ENCODE measurements at regions not wholly inside any gene's neighbourhood (a gene's known extent, or its start where the extent isn't known, plus 50 kb on each side); places are given as distances from the start of the nearest gene placed in this dataset.
"Not testable (repeated sequence)": the region's sequence is repeated elsewhere in the genome, so short reads cannot be mapped to it uniquely, and the experiment has no call there.

- Histone ChIP-seq H3K27me3 (ENCODE audit: control insufficient read depth, insufficient read depth, low read length) (no peaks in the 10 kb centered on the region), H3K9me3 (ENCODE audit: control insufficient read depth in 2 of 2, low read length in 2 of 2) (no peaks in the 10 kb centered on the region), H3K36me3 (ENCODE audit: control insufficient read depth, insufficient read depth, low read length) (no peaks in the 10 kb centered on the region), H3K4me1 (ENCODE audit: control insufficient read depth, insufficient read depth, low read length, poor library complexity, severe bottlenecking) (no peaks in the 10 kb centered on the region), H3K27ac (ENCODE audit: insufficient read depth, low read length, poor library complexity, severe bottlenecking) (no peak overlapping the region), H3K4me3 (ENCODE audit: low read depth, low read length) (no peak overlapping the region)
- Mint-ChIP-seq H3K4me1 (no peaks in the 10 kb centered on the region), H3K27ac (no peak overlapping the region), H3K27me3 (no peaks in the 10 kb centered on the region), H3K36me3 (no peaks in the 10 kb centered on the region), H3K4me3 (no peak overlapping the region), H3K9me3 (peaks cover 0 to 4% (median 1%) of the 10 kb centered on the region in 7 donors)
- ATAC-seq (ENCODE audit: low read depth in 2 of 2) = no peak
- DNase-seq = no peak
Observed at GRCh38 chrX:114272096-114272686, 311.7 kb upstream of the HTR2C start.

GRCh38 chrX:114270371-114270770, 313.5 kb upstream of the HTR2C start:
- H3K4me1 Mint-ChIP-seq; H3K36me3 Mint-ChIP-seq; H3K27me3 Mint-ChIP-seq; H3K27ac ChIP-seq (ENCODE audit: insufficient read depth, low read length, poor library complexity, severe bottlenecking); H3K4me1 ChIP-seq (ENCODE audit: control insufficient read depth, insufficient read depth, low read length, poor library complexity, severe bottlenecking); H3K4me3 ChIP-seq (ENCODE audit: low read depth, low read length); ATAC-seq (ENCODE audit: low read depth in 2 of 2); H3K27ac Mint-ChIP-seq; H3K9me3 ChIP-seq (ENCODE audit: control insufficient read depth in 2 of 2, low read length in 2 of 2); H3K27me3 ChIP-seq (ENCODE audit: control insufficient read depth, insufficient read depth, low read length); H3K36me3 ChIP-seq (ENCODE audit: control insufficient read depth, insufficient read depth, low read length); DNase-seq; H3K4me3 Mint-ChIP-seq; H3K9me3 Mint-ChIP-seq: not testable (repeated sequence)

- no peaks in the 10 kb centered on the region for H3K36me3 Mint-ChIP-seq
- Histone ChIP-seq H3K27ac (ENCODE audit: insufficient read depth, low read length, poor library complexity, severe bottlenecking) (no peak overlapping the region), H3K36me3 (ENCODE audit: control insufficient read depth, insufficient read depth, low read length) (no peaks in the 10 kb centered on the region), H3K4me3 (ENCODE audit: low read depth, low read length) (no peak overlapping the region), H3K27me3 (ENCODE audit: control insufficient read depth, insufficient read depth, low read length) (no peaks in the 10 kb centered on the region), H3K9me3 (ENCODE audit: control insufficient read depth in 2 of 2, low read length in 2 of 2) (no peaks in the 10 kb centered on the region), H3K4me1 (ENCODE audit: control insufficient read depth, insufficient read depth, low read length, poor library complexity, severe bottlenecking) (no peaks in the 10 kb centered on the region)
- H3K4me1 Mint-ChIP-seq = no peaks in the 10 kb centered on the region
- no peak overlapping the region for H3K4me3 Mint-ChIP-seq
- DNase-seq = no peak
- ATAC-seq (ENCODE audit: low read depth in 2 of 2) = no peak
- peaks cover 0 to 3% (median 0%) of the 10 kb centered on the region in 7 donors for H3K9me3 Mint-ChIP-seq
- no peak overlapping the region for H3K27ac Mint-ChIP-seq
- no peaks in the 10 kb centered on the region for H3K27me3 Mint-ChIP-seq
Observed at GRCh38 chrX:114268643-114269042, 315.2 kb upstream of the HTR2C start.

- Mint-ChIP-seq H3K36me3 (no peaks in the 10 kb centered on the region), H3K4me1 (no peaks in the 10 kb centered on the region), H3K4me3 (no peak overlapping the region), H3K9me3 (peaks cover 0 to 3% (median 0%) of the 10 kb centered on the region in 7 donors), H3K27ac (no peak overlapping the region), H3K27me3 (no peaks in the 10 kb centered on the region)
- DNase-seq (no peak), ATAC-seq (ENCODE audit: low read depth in 2 of 2) (no peak)
- H3K36me3 ChIP-seq (ENCODE audit: control insufficient read depth, insufficient read depth, low read length) = no peaks in the 10 kb centered on the region
- H3K4me1 ChIP-seq (ENCODE audit: control insufficient read depth, insufficient read depth, low read length, poor library complexity, severe bottlenecking) = no peaks in the 10 kb centered on the region
- H3K27me3 ChIP-seq (ENCODE audit: control insufficient read depth, insufficient read depth, low read length) = no peaks in the 10 kb centered on the region
- no peak overlapping the region for H3K4me3 ChIP-seq (ENCODE audit: low read depth, low read length)
- H3K9me3 ChIP-seq (ENCODE audit: control insufficient read depth in 2 of 2, low read length in 2 of 2) = no peaks in the 10 kb centered on the region
- H3K27ac ChIP-seq (ENCODE audit: insufficient read depth, low read length, poor library complexity, severe bottlenecking) = no peak overlapping the region
Observed at GRCh38 chrX:114267142-114267541, 316.7 kb upstream of the HTR2C start.

GRCh38 chrX:114252186-114252585, 331.7 kb upstream of the HTR2C start:
- no peaks in the 10 kb centered on the region for H3K4me1 ChIP-seq (ENCODE audit: control insufficient read depth, insufficient read depth, low read length, poor library complexity, severe bottlenecking)

GRCh38 chrX:114251575-114251974, 332.3 kb upstream of the HTR2C start:
- Mint-ChIP-seq H3K4me1 (no peaks in the 10 kb centered on the region), H3K9me3 (peaks cover 0 to 6% (median 4%) of the 10 kb centered on the region in 7 donors), H3K36me3 (no peaks in the 10 kb centered on the region), H3K4me3 (no peak overlapping the region), H3K27me3 (no peaks in the 10 kb centered on the region), H3K27ac (no peak overlapping the region)
- Histone ChIP-seq H3K4me3 (ENCODE audit: low read depth, low read length) (no peak overlapping the region), H3K27ac (ENCODE audit: insufficient read depth, low read length, poor library complexity, severe bottlenecking) (no peak overlapping the region), H3K9me3 (ENCODE audit: control insufficient read depth in 2 of 2, low read length in 2 of 2) (no peaks in the 10 kb centered on the region), H3K36me3 (ENCODE audit: control insufficient read depth, insufficient read depth, low read length) (no peaks in the 10 kb centered on the region), H3K27me3 (ENCODE audit: control insufficient read depth, insufficient read depth, low read length) (no peaks in the 10 kb centered on the region), H3K4me1 (ENCODE audit: control insufficient read depth, insufficient read depth, low read length, poor library complexity, severe bottlenecking) (no peaks in the 10 kb centered on the region)
- ATAC-seq (ENCODE audit: low read depth in 2 of 2) (no peak), DNase-seq (no peak)

More at GRCh38 chrX:114252186-114252585, 331.7 kb upstream of the HTR2C start:
- no peaks in the 10 kb centered on the region for H3K36me3 ChIP-seq (ENCODE audit: control insufficient read depth, insufficient read depth, low read length)
- no peak overlapping the region for H3K4me3 ChIP-seq (ENCODE audit: low read depth, low read length)
- Mint-ChIP-seq H3K4me3 (no peak overlapping the region), H3K27me3 (no peaks in the 10 kb centered on the region), H3K9me3 (peaks cover 0 to 5% (median 4%) of the 10 kb centered on the region in 7 donors), H3K4me1 (no peaks in the 10 kb centered on the region), H3K36me3 (no peaks in the 10 kb centered on the region), H3K27ac (no peak overlapping the region)
- no peaks in the 10 kb centered on the region for H3K9me3 ChIP-seq (ENCODE audit: control insufficient read depth in 2 of 2, low read length in 2 of 2)
- H3K27me3 ChIP-seq (ENCODE audit: control insufficient read depth, insufficient read depth, low read length) = no peaks in the 10 kb centered on the region
- ATAC-seq (ENCODE audit: low read depth in 2 of 2) (no peak), DNase-seq (no peak)
- no peak overlapping the region for H3K27ac ChIP-seq (ENCODE audit: insufficient read depth, low read length, poor library complexity, severe bottlenecking)

- no peaks in the 10 kb centered on the region for H3K4me1 ChIP-seq (ENCODE audit: control insufficient read depth, insufficient read depth, low read length, poor library complexity, severe bottlenecking)
- no peak overlapping the region for H3K4me3 Mint-ChIP-seq
- DNase-seq (no peak), ATAC-seq (ENCODE audit: low read depth in 2 of 2) (no peak)
- no peaks in the 10 kb centered on the region for H3K36me3 Mint-ChIP-seq
- H3K4me1 Mint-ChIP-seq = no peaks in the 10 kb centered on the region
- H3K36me3 ChIP-seq (ENCODE audit: control insufficient read depth, insufficient read depth, low read length) = no peaks in the 10 kb centered on the region
- no peak overlapping the region for H3K27ac Mint-ChIP-seq
- no peak overlapping the region for H3K27ac ChIP-seq (ENCODE audit: insufficient read depth, low read length, poor library complexity, severe bottlenecking)
- no peaks in the 10 kb centered on the region for H3K27me3 ChIP-seq (ENCODE audit: control insufficient read depth, insufficient read depth, low read length)
- H3K4me3 ChIP-seq (ENCODE audit: low read depth, low read length) = no peak overlapping the region
- peaks cover 0 to 13% (median 4%) of the 10 kb centered on the region in 7 donors for H3K9me3 Mint-ChIP-seq
- no peaks in the 10 kb centered on the region for H3K9me3 ChIP-seq (ENCODE audit: control insufficient read depth in 2 of 2, low read length in 2 of 2)
- H3K27me3 Mint-ChIP-seq = no peaks in the 10 kb centered on the region
Observed at GRCh38 chrX:114221445-114221844, 362.4 kb upstream of the HTR2C start.

- H3K4me3 ChIP-seq (ENCODE audit: low read depth, low read length) = no peak overlapping the region
- no peak for ATAC-seq (ENCODE audit: low read depth in 2 of 2)
- H3K9me3 ChIP-seq (ENCODE audit: control insufficient read depth in 2 of 2, low read length in 2 of 2) = peaks cover 0 to 2% of the 10 kb centered on the region in 2 experiments
- H3K27ac ChIP-seq (ENCODE audit: insufficient read depth, low read length, poor library complexity, severe bottlenecking) = no peak overlapping the region
- Mint-ChIP-seq H3K4me1 (no peaks in the 10 kb centered on the region), H3K36me3 (no peaks in the 10 kb centered on the region), H3K27me3 (no peaks in the 10 kb centered on the region), H3K4me3 (no peak overlapping the region), H3K9me3 (peaks cover 0 to 5% (median 0%) of the 10 kb centered on the region in 7 donors), H3K27ac (no peak overlapping the region)
- H3K36me3 ChIP-seq (ENCODE audit: control insufficient read depth, insufficient read depth, low read length) = no peaks in the 10 kb centered on the region
- no peaks in the 10 kb centered on the region for H3K27me3 ChIP-seq (ENCODE audit: control insufficient read depth, insufficient read depth, low read length)
- no peak for DNase-seq
- H3K4me1 ChIP-seq (ENCODE audit: control insufficient read depth, insufficient read depth, low read length, poor library complexity, severe bottlenecking) = no peaks in the 10 kb centered on the region
Observed at GRCh38 chrX:114210879-114211278, 373.0 kb upstream of the HTR2C start.
